ENCODE measurements at regions not wholly inside any gene's neighbourhood (a gene's known extent, or its start where the extent isn't known, plus 50 kb on each side); places are given as distances from the start of the nearest gene placed in this dataset.

- no peak for DNase-seq (ENCODE audit: low spot score)
These were observed 186.2 kb upstream of the TARS1 start for GRCh38 chr5:33254579-33254978.

DNA sequence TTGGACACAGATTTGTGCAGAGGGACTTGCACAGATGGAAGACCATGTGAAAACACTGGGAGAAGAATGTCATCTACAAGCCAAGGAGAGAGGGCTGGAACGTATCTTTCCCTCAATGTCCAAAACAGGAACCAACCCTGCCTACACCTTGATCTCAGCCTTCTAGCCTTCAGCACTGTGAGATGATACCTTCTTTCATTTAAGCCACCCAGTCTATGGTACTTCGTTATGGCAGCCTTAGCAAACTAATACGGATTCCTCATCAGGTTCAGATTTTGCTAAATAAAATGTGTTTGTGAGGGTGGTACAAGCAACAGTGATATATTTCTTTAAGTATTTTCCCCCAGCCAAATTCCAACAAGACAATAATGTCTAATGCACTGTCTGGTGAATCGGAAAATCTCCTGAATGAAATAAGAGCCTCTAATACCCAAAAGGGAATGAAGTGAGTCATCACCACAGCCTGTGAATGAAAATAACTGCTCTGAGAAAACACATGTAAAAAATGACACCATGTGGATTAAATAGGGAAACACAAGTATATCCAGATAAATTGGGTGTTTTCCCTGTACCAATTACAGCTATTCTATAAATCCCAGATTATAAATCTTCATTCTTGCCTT lies 182.8 kb upstream of the TARS1 start:
- peak; percentile 19 for DNase-seq (ENCODE audit: low spot score)

- DNase-seq (ENCODE audit: low spot score): no peak
These were observed 182.2 kb upstream of the TARS1 start for GRCh38 chr5:33258553-33258952.

GRCh38 chr5:33260098-33260497 lies 180.7 kb upstream of the TARS1 start:
- no peak for DNase-seq (ENCODE audit: low spot score)

- DNase-seq (ENCODE audit: low spot score): peak; percentile 6
These were observed 179.5 kb upstream of the TARS1 start for GRCh38 chr5:33261305-33261704.

GRCh38 chr5:33261747-33262146 lies 179.0 kb upstream of the TARS1 start:
- DNase-seq (ENCODE audit: low spot score): no peak

DNA sequence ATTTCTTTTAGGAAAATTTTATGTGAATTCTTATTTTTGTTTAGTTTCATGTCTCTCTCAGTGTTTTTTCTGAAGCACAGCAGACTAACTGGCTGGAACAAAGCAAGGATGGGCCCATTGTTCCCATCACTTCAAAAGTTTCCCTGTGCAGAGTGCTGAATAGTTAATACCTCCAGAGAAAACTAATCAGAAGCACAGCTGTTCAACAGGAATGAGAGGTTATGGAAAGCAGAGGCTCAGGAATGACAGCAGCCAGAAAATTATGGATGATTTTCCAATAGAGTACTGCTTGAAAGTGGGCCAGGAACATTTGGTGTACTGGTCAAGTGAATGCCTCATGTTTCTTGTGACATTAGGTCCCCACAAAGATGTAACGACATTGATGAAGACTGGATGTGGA lies 173.0 kb upstream of the TARS1 start:
- DNase-seq (ENCODE audit: low spot score): no peak

- no peak for DNase-seq (ENCODE audit: low spot score)
These were observed 172.4 kb upstream of the TARS1 start for GRCh38 chr5:33268374-33268773.

DNA sequence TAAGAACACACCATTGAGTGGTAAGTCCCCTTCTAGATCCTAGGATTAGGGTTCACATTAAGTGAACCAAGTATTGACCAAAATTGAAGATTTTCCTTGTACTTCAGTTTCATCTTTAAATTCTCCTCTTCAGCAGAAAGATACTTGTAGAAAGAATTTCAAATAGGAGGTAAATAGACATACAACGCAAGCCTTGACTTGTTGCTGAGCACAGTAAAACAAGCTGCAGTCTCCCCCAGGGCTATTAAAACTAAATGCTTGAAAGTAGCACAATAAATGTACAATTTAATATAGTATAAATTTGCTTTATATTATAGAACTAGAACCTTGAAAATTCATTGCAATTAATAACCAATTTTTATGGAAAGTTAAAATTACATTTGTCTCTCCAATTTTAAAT lies 170.1 kb upstream of the TARS1 start:
- no peak for DNase-seq (ENCODE audit: low spot score)

- no peak for DNase-seq (ENCODE audit: low spot score)
These were observed 169.2 kb upstream of the TARS1 start for GRCh38 chr5:33271606-33272005.

- DNase-seq (ENCODE audit: low spot score): peak; percentile 21
These were observed 168.5 kb upstream of the TARS1 start for GRCh38 chr5:33272288-33272687.

DNA sequence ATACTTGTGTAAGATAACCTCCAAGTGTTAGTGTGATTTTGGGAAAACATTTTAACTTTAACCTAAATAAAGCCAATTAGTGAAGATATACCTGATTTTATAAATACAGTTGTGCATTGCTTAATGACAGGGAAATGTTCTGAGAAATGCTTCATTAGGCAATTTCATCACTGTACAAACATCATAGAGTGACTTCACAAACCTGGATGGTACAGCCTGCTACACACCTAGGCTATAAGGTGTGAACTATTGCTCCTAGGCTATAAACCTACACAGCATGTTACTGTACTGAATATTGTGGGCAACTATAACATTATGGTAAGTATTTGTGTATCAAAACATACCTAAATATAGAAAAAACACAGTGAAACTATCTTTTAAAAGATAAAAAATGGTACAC lies 166.8 kb upstream of the TARS1 start:
- no peak for DNase-seq (ENCODE audit: low spot score)

GRCh38 chr5:33275391-33275790 lies 165.4 kb upstream of the TARS1 start:
- DNase-seq (ENCODE audit: low spot score): no peak

DNA sequence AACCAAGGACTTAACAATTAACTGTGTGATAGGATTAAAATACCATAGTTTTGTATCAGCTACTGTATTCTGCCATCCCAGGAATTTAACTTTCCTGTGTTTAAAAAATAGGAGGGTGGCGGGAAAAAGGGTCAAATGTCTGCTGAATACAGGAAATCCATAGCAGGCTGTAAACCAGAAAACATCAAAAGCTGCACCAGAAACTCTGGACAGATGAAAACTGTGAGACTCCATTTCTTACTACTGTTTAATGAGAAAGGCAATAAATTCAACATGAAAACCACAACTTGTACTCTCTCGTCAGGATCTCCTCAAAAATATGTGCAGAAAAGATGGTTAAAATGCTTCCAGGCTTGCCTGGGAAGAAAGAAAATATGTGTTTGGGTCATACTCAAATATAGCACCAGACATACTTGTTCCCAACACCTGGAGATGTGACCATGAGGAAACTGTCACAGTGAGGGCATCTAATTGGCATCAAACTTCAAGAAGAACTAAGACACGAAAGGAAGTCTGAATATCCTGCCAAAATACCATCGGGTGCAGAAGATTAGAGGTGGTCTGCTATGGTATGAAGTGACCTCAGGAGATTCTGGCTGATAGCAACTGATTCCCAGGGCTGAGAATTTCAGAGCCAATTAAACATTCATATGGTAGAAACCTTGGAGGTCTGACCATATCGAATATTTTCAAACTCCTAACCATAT lies 164.7 kb upstream of the TARS1 start:
- no peak for DNase-seq (ENCODE audit: low spot score)

DNA sequence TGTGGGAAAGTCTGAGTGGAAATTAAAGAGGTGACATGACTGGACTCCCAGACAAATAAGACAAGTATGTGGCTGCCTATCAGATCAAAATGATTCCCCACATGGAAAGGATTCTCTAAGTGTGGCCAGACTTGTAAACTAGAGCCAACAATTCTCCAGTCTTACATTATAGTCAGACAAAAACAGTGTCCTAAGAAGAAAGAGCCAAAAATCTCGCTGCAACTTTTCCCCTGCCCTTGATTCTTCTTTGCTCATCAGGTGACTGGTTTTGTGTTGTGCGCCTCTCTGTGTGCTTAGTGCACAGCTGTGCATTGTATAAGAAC lies 164.2 kb upstream of the TARS1 start:
- no peak for DNase-seq (ENCODE audit: low spot score)

DNA sequence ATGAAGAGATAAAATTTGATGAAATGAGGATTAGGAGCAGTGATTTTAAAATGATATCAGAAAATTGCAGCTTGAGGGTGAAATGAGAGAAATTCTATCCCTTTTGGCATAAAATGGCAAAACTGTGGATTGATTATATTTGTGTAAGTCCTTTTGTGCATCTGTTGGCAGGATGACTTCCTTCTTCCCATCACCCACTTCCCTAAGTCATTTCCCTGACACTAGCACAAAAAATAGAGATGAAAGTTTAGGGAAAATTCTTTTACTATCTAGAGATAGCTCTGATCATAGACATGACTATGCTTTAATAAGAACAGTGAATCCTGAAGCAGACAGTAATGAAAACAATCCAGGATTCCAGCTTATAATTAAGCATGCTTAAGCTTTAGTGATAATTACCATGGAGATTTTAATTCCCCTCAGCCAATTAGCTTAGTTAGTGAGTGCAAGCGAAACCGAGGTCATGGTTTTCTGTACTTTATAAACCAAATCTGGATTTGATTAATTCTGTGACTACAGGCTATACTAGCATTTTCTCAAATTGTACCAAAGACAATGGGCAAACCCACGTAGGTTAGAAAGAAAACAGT lies 163.6 kb upstream of the TARS1 start:
- DNase-seq (ENCODE audit: low spot score): no peak

GRCh38 chr5:33281431-33281843 lies 159.3 kb upstream of the TARS1 start:
- no peak for DNase-seq (ENCODE audit: low spot score)

DNA sequence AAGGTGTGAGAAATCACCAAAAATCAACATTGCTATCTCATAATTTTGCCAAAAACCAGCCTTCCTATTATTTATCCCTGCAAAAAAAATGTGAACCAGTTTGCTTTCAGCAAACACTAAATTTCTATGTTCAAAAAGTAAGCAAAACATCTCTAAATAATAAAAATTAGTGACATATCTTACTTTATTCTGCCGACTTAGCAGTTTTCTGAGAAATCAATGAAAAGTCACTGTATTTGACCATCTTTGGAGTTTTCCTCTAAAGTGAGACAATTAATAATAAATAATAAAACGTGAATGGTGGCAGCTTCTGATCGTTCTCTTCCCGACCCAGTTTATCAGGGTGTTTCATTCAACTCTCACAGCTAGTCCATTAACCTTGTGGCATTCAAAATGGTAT lies 158.6 kb upstream of the TARS1 start:
- DNase-seq (ENCODE audit: low spot score): no peak

GRCh38 chr5:33282696-33283095 lies 158.1 kb upstream of the TARS1 start:
- DNase-seq (ENCODE audit: low spot score): no peak

DNA sequence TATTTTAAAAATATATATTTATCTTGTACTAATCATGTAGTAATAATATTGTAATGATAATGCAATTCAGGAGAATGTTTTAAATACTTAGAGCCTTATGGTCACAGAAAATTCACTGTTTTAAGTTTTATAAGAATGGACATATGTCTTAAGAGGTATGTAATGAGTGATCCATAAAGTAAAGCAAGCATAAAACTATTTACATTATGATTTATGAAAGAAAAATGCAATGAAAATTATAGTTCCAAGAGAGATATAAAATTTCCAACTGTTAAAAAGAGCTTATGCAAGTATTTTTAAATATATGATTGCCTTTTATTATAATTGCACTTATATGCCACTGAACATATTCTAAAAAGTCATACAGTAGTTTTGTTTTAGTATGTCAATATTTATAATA lies 157.5 kb upstream of the TARS1 start:
- DNase-seq (ENCODE audit: low spot score): no peak

DNA sequence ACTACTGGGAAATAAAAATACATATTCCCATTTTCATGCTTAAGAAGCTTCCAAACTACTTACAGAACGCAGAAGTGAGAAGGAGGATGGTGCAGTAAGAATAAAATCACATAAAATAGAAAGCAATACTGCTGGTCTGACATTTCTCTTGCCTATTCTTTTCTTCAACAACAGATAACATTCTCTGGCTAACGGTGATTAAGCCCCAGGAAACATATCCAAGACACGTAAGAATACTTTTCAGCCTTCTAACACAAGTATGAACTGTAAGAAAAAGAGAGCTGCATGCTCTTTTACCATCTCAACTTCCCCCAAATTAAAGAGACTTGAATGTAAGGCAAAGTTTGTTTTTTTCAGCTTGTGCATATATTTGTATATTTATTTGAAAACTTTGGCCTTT lies 156.1 kb upstream of the TARS1 start:
- no peak for DNase-seq (ENCODE audit: low spot score)

DNA sequence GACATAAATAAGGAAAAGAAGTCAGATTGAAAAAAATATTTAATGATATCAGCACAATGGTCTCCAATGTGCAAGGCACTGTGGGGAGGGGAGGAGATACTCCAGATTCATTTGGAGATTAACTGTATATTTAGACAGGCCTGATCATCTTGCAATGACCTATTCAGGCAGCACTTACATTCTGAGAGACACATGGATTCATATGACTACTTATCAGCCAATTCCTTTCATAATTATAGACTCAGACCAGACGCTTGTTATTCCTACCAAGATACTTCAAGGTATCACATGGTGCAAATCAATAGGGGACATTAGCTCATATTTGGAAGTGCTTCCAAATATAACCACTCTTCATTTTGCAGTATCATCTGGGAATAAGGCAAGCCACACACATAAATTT lies 153.5 kb upstream of the TARS1 start:
- DNase-seq (ENCODE audit: low spot score): no peak

- no peak for DNase-seq (ENCODE audit: low spot score)
These were observed 149.4 kb upstream of the TARS1 start for GRCh38 chr5:33291216-33292000.
